ENCODE measurements at regions not wholly inside any gene's neighbourhood (a gene's known extent, or its start where the extent isn't known, plus 50 kb on each side); places are given as distances from the start of the nearest gene placed in this dataset.

DNA sequence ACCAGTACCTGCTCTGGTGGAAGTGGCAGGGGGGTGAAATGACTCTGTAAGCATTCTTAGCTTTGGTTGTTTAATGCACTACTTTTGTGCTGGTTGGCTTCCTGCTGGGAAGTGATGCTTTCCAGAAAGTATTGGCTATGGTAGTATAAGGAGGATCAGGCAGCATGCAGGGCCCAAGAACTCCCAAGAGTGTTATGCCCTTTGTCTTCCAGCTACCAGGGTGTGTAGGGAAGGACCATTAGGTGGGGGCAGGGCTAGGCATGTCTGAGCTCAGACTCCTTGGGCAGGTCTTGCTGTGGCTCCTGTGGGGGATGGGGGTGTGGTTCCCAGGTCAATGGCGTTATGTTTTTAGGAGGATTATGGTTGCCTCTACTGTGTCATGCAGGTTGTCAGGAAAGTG is 135.8 kb upstream of the TRPC7 start:
- H3K4me3 Mint-ChIP-seq: no peak overlapping the region
- H3K27ac Mint-ChIP-seq: no peak overlapping the region
- H3K9me3 Mint-ChIP-seq: peaks cover 43% of the 10 kb centered on the region
- DNase-seq (ENCODE audit: low spot score in 2 of 2, unreplicated experiment in 2 of 2): no peak
- peaks cover 2% of the 10 kb centered on the region for H3K36me3 Mint-ChIP-seq
- no peaks in the 10 kb centered on the region for H3K4me1 Mint-ChIP-seq
- no peaks in the 10 kb centered on the region for H3K27me3 Mint-ChIP-seq (ENCODE audit: low read depth)
- no peak for TF ChIP-seq CTCF (IDR thresholded peaks at IDR 0.05; ENCODE audit: unreplicated experiment)

DNA sequence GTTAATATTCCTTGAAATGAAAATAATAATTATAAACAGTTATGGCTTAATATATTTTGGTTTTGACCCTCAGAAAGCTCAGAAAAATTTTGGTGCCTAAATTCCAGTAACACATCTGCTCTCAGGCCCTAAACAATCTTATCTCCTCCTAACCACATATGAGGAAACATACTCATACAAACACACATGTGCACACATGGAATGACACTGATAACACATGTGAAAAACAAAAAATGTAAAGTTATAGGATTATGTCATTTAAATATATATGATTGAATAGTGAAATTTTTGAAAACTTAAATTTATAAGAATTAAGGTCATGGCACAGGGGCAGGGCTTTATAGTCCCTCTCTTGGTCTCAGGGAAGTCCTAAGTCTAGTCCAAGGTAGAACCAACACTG is 127.2 kb upstream of the TRPC7 start:
- Mint-ChIP-seq H3K27me3 (ENCODE audit: low read depth) (no peaks in the 10 kb centered on the region), H3K27ac (no peak overlapping the region), H3K4me1 (no peaks in the 10 kb centered on the region), H3K9me3 (peaks cover 36% of the 10 kb centered on the region), H3K4me3 (no peak overlapping the region), H3K36me3 (no peaks in the 10 kb centered on the region)
- no peak for TF ChIP-seq CTCF (IDR thresholded peaks at IDR 0.05; ENCODE audit: unreplicated experiment)
- DNase-seq (ENCODE audit: low spot score in 2 of 2, unreplicated experiment in 2 of 2): no peak

- Mint-ChIP-seq H3K4me3 (no peak overlapping the region), H3K27me3 (ENCODE audit: low read depth) (no peaks in the 10 kb centered on the region), H3K27ac (no peak overlapping the region), H3K4me1 (no peaks in the 10 kb centered on the region), H3K36me3 (no peaks in the 10 kb centered on the region), H3K9me3 (peaks cover 29% of the 10 kb centered on the region)
- no peak for TF ChIP-seq CTCF (IDR thresholded peaks at IDR 0.05; ENCODE audit: unreplicated experiment)
- no peak for DNase-seq (ENCODE audit: low spot score in 2 of 2, unreplicated experiment in 2 of 2)
These were observed 126.5 kb upstream of the TRPC7 start for GRCh38 chr5:136491806-136492205.

GRCh38 chr5:136484808-136485325 is 119.5 kb upstream of the TRPC7 start:
- Mint-ChIP-seq H3K27ac (no peak overlapping the region), H3K4me3 (no peak overlapping the region), H3K4me1 (no peaks in the 10 kb centered on the region), H3K36me3 (no peaks in the 10 kb centered on the region), H3K9me3 (peaks cover 5% of the 10 kb centered on the region), H3K27me3 (ENCODE audit: low read depth) (peaks cover 8% of the 10 kb centered on the region)
- TF ChIP-seq CTCF (IDR thresholded peaks at IDR 0.05; ENCODE audit: unreplicated experiment): no peak
- no peak for DNase-seq (ENCODE audit: low spot score in 2 of 2, unreplicated experiment in 2 of 2)

- H3K27me3 Mint-ChIP-seq (ENCODE audit: low read depth): peaks cover 8% of the 10 kb centered on the region
- H3K9me3 Mint-ChIP-seq: no peaks in the 10 kb centered on the region
- no peaks in the 10 kb centered on the region for H3K36me3 Mint-ChIP-seq
- no peak for TF ChIP-seq CTCF (IDR thresholded peaks at IDR 0.05; ENCODE audit: unreplicated experiment)
- DNase-seq (ENCODE audit: low spot score in 2 of 2, unreplicated experiment in 2 of 2): no peak
- no peak overlapping the region for H3K4me3 Mint-ChIP-seq
- no peak overlapping the region for H3K27ac Mint-ChIP-seq
- H3K4me1 Mint-ChIP-seq: no peaks in the 10 kb centered on the region
These were observed 116.9 kb upstream of the TRPC7 start for GRCh38 chr5:136482206-136482605.

DNA sequence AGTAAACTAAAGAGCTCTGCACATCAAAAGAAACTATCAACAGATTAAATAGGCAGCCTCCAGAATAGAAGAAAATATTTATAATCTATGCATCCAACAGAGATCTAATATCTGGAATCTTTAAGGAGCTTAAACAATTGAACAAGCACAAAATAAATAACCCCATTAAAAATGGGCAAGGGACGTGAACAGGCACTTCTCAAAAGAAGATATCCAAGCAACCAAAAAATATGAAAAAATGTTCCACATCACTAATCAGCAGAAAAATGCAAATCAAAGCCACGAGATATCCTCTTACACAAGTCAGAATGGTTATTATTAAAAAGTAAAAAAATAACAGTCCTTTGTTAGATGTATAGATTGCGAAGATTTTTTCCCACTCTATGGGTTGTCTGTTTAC is 109.1 kb upstream of the TRPC7 start:
- H3K27ac Mint-ChIP-seq: no peak overlapping the region
- peaks cover 5% of the 10 kb centered on the region for H3K36me3 Mint-ChIP-seq
- no peaks in the 10 kb centered on the region for H3K4me1 Mint-ChIP-seq
- H3K27me3 Mint-ChIP-seq (ENCODE audit: low read depth): peaks cover 7% of the 10 kb centered on the region
- peaks cover 20% of the 10 kb centered on the region for H3K9me3 Mint-ChIP-seq
- no peak for TF ChIP-seq CTCF (IDR thresholded peaks at IDR 0.05; ENCODE audit: unreplicated experiment)
- DNase-seq (ENCODE audit: low spot score in 2 of 2, unreplicated experiment in 2 of 2): no peak
- no peak overlapping the region for H3K4me3 Mint-ChIP-seq
